GM23248 (cell line): ENCODE measurements at regions not wholly inside any gene's neighbourhood (a gene's known extent, or its start where the extent isn't known, plus 50 kb on each side); places are given as distances from the start of the nearest gene placed in this dataset.
"Not testable (repeated sequence)": the region's sequence is repeated elsewhere in the genome, so short reads cannot be mapped to it uniquely, and the experiment has no call there.

Experiments
- DNase-seq: peaks from one replicate; pipeline ENCODE4 v3.0.0-alpha.2; 2015
- H2AFZ ChIP-seq: fragments of 200-600 bp; sonication (generic); 2 replicates; pipeline ENCODE4 v1.6.1; 2016; ENCODE audit warnings: antibody characterized with exemption
- H3F3A ChIP-seq: fragments of 200-600 bp; sonication (generic); 2 replicates; pipeline ENCODE4 v1.6.1; 2016; ENCODE audit warnings: mild to moderate bottlenecking, antibody characterized with exemption, mixed run types; ENCODE audit not compliant: insufficient read depth
- H3K27ac ChIP-seq: fragments of 200-600 bp; sonication (generic); 2 replicates; pipeline ENCODE4 v1.5.1; 2016; ENCODE audit warnings: mild to moderate bottlenecking
- H3K27me3 ChIP-seq: fragments of 200-600 bp; sonication (generic); replicated peaks from 2 replicates; pipeline ENCODE4 v1.6.1; 2016; ENCODE audit warnings: mild to moderate bottlenecking; ENCODE audit not compliant: insufficient read depth
- H3K36me3 ChIP-seq: fragments of 200-600 bp; sonication (generic); 2 replicates; pipeline ENCODE4 v1.6.1; 2016; ENCODE audit warnings: low read depth, mild to moderate bottlenecking
- H3K4me1 ChIP-seq: fragments of 200-600 bp; sonication (generic); 2 replicates; pipeline ENCODE4 v1.6.1; 2016; ENCODE audit warnings: mild to moderate bottlenecking; ENCODE audit not compliant: insufficient read depth
- H3K4me2 ChIP-seq: fragments of 200-600 bp; sonication (generic); one replicate; pipeline ENCODE4 v1.6.1; 2016; ENCODE audit warnings: mild to moderate bottlenecking; ENCODE audit not compliant: unreplicated experiment
- H3K4me3 ChIP-seq: fragments of 200-600 bp; sonication (generic); 2 replicates; pipeline ENCODE4 v1.5.1; 2016; ENCODE audit warnings: mild to moderate bottlenecking
- H3K79me2 ChIP-seq: fragments of 200-600 bp; sonication (generic); 2 replicates; pipeline ENCODE4 v1.6.1; 2016; ENCODE audit warnings: mild to moderate bottlenecking; ENCODE audit not compliant: insufficient read depth
- H3K9ac ChIP-seq: fragments of 200-600 bp; sonication (generic); 2 replicates; pipeline ENCODE4 v1.6.1; 2016; ENCODE audit warnings: mild to moderate bottlenecking
- H3K9me2 ChIP-seq: fragments of 200-600 bp; sonication (generic); 2 replicates; pipeline ENCODE4 v1.6.1; 2016; ENCODE audit warnings: mixed run types, mild to moderate bottlenecking, moderate library complexity; ENCODE audit not compliant: insufficient read depth
- H3K9me3 ChIP-seq: fragments of 200-600 bp; sonication (generic); one replicate; pipeline ENCODE4 v1.6.1; 2017; ENCODE audit warnings: low read depth
- H4K20me1 ChIP-seq: fragments of 200-600 bp; sonication (generic); 2 replicates; pipeline ENCODE4 v1.6.0; 2016; ENCODE audit not compliant: insufficient read depth
- EZH2 ChIP-seq: fragments of 200-600 bp; sonication (generic); IDR thresholded peaks from 2 replicates; pipeline ENCODE4 v1.6.1; 2018; ENCODE audit warnings: antibody characterized with exemption, mild to moderate bottlenecking; ENCODE audit not compliant: insufficient read depth, poor library complexity, severe bottlenecking
- EZH2phosphoT487 ChIP-seq: fragments of 200-600 bp; sonication (generic); IDR thresholded peaks from 2 replicates; pipeline ENCODE4 v1.6.1; 2018; ENCODE audit warnings: antibody characterized with exemption, moderate library complexity, mild to moderate bottlenecking, low read depth; ENCODE audit not compliant: insufficient read depth
- WGBS, 2 experiments: methylation state at CpG; one replicate each; pipeline ENCODE4 v1.1.6; 2015 to 2017; ENCODE audit warnings: low lambda C conversion rate in 2 of 2, low coverage in 1 of 2; ENCODE audit errors: missing lambda C conversion rate in 2 of 2; 5-methylcytosine and 5-hydroxymethylcytosine counted together
- in situ Hi-C: fragments of 300-500 bp; cut with MboI; formaldehyde crosslinking; loops from 2 replicates; pipeline ENCODE4 v1.15.0; 2020

DNA sequence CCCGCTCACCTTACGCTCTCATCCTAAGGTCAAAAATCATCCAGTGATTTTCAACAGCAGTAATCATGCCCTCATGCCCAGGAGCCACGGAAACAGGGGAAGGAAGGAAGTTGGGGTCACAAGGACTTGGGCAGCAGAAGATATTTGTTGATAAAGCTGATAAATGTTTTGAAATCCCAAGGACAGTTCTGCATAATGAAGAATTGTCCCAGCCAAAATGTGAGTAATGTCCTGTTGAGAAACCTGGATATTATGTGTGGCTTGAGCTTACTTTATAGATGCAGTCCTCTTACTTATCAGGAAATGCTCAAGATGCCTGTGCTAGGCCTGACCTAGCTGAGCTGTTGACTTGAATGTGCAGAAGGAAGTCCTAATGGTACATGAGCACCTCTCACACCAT, 263.0 kb upstream of the ZFP42 start:
- no peak overlapping the region for H3K9ac ChIP-seq
- no peak overlapping the region for H3K27ac ChIP-seq
- TF ChIP-seq EZH2, result no peak
- no peak for TF ChIP-seq EZH2phosphoT487
- in situ Hi-C loops, result no loop called here
- no peaks in the 10 kb centered on the region for H4K20me1 ChIP-seq
- H3K9me3 ChIP-seq, result no peaks in the 10 kb centered on the region
- no peaks in the 10 kb centered on the region for H3K4me1 ChIP-seq
- 17 to 18% methylated on average over 3 of the region's 3 CpGs for WGBS, 2 experiments
- H2AFZ ChIP-seq, result no peak overlapping the region
- no peaks in the 10 kb centered on the region for H3K27me3 ChIP-seq
- no peaks in the 10 kb centered on the region for H3F3A ChIP-seq
- DNase-seq, result no peak
- H3K4me3 ChIP-seq, result no peak overlapping the region
- H3K9me2 ChIP-seq, result no peaks in the 10 kb centered on the region
- H3K36me3 ChIP-seq, result no peaks in the 10 kb centered on the region
- no peak overlapping the region for H3K4me2 ChIP-seq
- H3K79me2 ChIP-seq, result no peaks in the 10 kb centered on the region

DNA sequence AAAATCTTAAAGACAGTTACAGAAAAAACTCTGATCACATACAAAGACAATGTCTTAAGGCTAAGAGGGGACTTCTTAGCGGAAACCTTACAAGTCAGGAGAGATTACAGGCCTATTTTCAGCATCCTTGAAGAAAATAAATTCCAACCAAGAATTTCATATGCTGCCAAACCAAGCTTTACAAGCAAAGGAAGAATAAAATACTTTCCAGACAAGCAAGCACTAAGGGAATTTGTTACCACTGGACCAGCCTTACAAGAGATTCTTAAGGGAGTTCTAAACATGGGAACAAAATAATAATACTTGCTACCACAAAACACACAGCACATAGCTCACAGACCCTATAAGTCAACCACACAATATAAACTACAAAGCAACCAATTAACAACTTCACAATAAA, 255.8 kb upstream of the ZFP42 start:
- Histone ChIP-seq H3K36me3 (no peaks in the 10 kb centered on the region), H3K9ac (no peak overlapping the region), H3K4me3 (no peak overlapping the region), H2AFZ (no peak overlapping the region), H3K4me1 (no peaks in the 10 kb centered on the region), H3K79me2 (no peaks in the 10 kb centered on the region), H3F3A (no peaks in the 10 kb centered on the region), H3K27me3 (no peaks in the 10 kb centered on the region), H3K9me3 (no peaks in the 10 kb centered on the region), H3K4me2 (no peak overlapping the region), H3K27ac (no peak overlapping the region), H4K20me1 (no peaks in the 10 kb centered on the region), H3K9me2 (no peaks in the 10 kb centered on the region)
- 7 to 13% methylated on average over 1 of the region's 1 CpG for WGBS, 2 experiments
- in situ Hi-C loops, result no loop called here
- TF ChIP-seq EZH2phosphoT487 (no peak), EZH2 (no peak)
- no peak for DNase-seq

DNA sequence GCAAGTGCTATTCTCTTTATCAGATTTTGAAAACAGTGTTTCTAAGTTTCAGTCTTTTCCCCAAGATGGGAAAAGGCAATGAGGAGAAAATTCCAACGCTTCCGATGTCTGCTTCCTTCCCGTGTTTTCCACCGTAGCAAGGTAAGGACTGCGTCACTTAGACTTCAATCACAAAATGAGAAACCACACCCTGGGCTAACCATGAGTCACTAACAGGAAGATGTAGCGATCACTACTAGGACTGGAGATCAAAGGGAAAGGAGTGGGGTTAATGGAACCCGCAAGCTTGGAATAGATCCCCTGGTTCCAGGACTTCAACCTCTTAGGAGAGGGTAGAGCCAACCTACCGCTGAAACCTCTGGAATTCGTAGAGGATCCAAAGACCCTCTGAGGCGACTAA, 250.7 kb upstream of the ZFP42 start:
- no peak for TF ChIP-seq EZH2phosphoT487
- no peak for TF ChIP-seq EZH2
- H3K4me1 ChIP-seq, result no peaks in the 10 kb centered on the region
- no peak overlapping the region for H3K4me3 ChIP-seq
- no peaks in the 10 kb centered on the region for H3K9me2 ChIP-seq
- H3F3A ChIP-seq, result no peaks in the 10 kb centered on the region
- H3K79me2 ChIP-seq, result no peaks in the 10 kb centered on the region
- in situ Hi-C loops, result no loop called here
- H3K36me3 ChIP-seq, result no peaks in the 10 kb centered on the region
- no peak overlapping the region for H2AFZ ChIP-seq
- no peak overlapping the region for H3K9ac ChIP-seq
- 59 to 62% methylated on average over 10 of the region's 10 CpGs for WGBS, 2 experiments
- peaks cover 4% of the 10 kb centered on the region for H3K9me3 ChIP-seq
- H3K27ac ChIP-seq, result no peak overlapping the region
- H4K20me1 ChIP-seq, result no peaks in the 10 kb centered on the region
- DNase-seq, result no peak
- H3K4me2 ChIP-seq, result no peak overlapping the region
- no peaks in the 10 kb centered on the region for H3K27me3 ChIP-seq

DNA sequence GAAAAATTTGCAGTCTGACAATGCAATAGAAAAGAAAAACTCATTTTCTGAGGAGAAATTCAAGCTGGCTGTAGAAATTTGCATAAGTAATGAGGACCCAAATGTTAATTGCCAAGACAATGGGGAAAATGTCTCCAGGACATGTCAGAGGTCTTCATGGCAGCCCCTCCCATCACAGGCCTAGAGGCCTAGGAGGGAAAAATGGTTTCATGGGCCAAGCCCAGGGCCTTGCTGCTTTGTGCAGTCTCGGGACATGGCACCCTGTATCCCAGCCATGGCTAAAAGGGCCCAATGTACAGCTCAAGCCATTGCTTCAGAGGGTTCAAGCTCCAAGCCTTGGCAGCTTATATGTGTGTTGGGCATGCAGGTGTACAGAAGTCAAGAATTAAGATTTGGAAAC, 244.9 kb upstream of the ZFP42 start:
- WGBS, 2 experiments, result 0% methylated on average over 1 of the region's 1 CpG
- H3K9me3 ChIP-seq, H3K27me3 ChIP-seq, H3K4me2 ChIP-seq, H3K4me1 ChIP-seq, H3K4me3 ChIP-seq, H3K36me3 ChIP-seq, DNase-seq, H3K27ac ChIP-seq, H2AFZ ChIP-seq, in situ Hi-C loops, H4K20me1 ChIP-seq, H3F3A ChIP-seq, H3K79me2 ChIP-seq, H3K9me2 ChIP-seq, H3K9ac ChIP-seq: not testable (repeated sequence)

DNA sequence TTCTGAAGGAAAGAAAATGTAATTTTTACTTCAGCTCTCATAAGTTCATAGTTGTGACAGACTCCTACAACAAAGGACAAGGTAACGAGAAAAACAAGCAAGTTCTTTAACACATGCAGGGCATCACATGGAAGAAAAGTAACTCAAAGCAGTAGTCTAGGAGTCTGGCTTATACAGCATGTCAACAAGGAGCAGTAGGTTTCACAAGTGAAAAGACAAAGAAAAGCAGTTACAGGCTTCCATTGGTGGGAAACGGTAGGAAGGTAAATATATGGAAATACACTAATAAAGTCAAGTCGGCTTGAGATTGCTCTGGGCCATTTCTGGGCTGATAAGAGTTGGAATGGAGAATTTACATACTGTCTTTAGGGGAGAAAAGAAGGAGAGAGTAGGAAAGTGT, 228.4 kb upstream of the ZFP42 start:
- Histone ChIP-seq H3K27ac (no peak overlapping the region), H3F3A (no peaks in the 10 kb centered on the region), H3K9me3 (no peaks in the 10 kb centered on the region), H3K4me3 (no peak overlapping the region), H3K79me2 (no peaks in the 10 kb centered on the region), H3K9ac (no peak overlapping the region), H3K27me3 (no peaks in the 10 kb centered on the region), H2AFZ (no peak overlapping the region), H4K20me1 (no peaks in the 10 kb centered on the region), H3K9me2 (no peaks in the 10 kb centered on the region), H3K4me1 (no peaks in the 10 kb centered on the region), H3K36me3 (no peaks in the 10 kb centered on the region), H3K4me2 (no peak overlapping the region)
- in situ Hi-C loops, result no loop called here
- WGBS, 2 experiments, result 7 to 15% methylated on average over 3 of the region's 3 CpGs
- DNase-seq, result no peak
- TF ChIP-seq EZH2phosphoT487 (no peak), EZH2 (no peak)
